AG04449 (cell line): ENCODE measurements at regions not wholly inside any gene's neighbourhood (a gene's known extent, or its start where the extent isn't known, plus 50 kb on each side); places are given as distances from the start of the nearest gene placed in this dataset.

Experiments
- CTCF ChIA-PET: fragments of 350-600 bp; formaldehyde crosslinking; extraction: SDS; loops from one replicate; lab custom pipeline; 2021; ENCODE audit warnings: antibody characterized with exemption; lab: Yijun Ruan, JAX
- POLR2A ChIA-PET: fragments of 400-600, 350-600 bp; formaldehyde crosslinking; extraction: SDS; loops from one replicate; lab custom pipeline; 2020; ENCODE audit warnings: antibody characterized with exemption, inconsistent platforms; lab: Yijun Ruan, JAX
- DNase-seq: peaks from one replicate; pipeline ENCODE4 v3.0.0-alpha.2; 2010; ENCODE audit warnings: low read depth, low spot score
- H3K4me3 ChIP-seq: 2 replicates; pipeline ENCODE4 v1.5.1; 2011; ENCODE audit warnings: low read depth, mild to moderate bottlenecking, control low read depth, low read length
- TF ChIP-seq, protein P1 (sequence below): IDR thresholded peaks from one replicate; pipeline ENCODE4 v1.5.1; 2011; ENCODE audit warnings: mild to moderate bottlenecking, moderate library complexity, low read length, control low read depth, inconsistent platforms; ENCODE audit not compliant: insufficient read depth; ENCODE audit errors: missing control alignments

DNA sequence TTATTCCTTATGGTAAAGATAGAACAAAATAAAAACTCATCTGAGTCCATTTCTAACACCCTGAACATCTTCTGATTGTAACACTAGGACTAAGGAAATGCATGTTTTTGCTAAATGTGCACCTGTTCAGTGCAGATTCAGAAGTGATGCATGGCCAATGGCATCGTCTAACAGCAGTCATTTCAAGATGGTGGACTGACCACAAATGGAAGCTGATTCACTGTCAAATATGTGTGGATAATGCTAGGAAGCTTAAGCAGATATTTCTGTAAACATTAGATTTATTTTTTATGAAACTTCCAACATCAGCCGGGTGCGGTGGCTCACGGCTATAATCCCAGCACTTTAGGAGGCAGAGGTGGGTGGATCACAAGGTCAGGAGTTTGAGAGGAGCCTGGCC lies 394.8 kb downstream of the SAMD5 start:
- ChIA-PET CTCF (no interaction called here), POLR2A (no interaction called here)
- TF ChIP-seq, protein P1, sequence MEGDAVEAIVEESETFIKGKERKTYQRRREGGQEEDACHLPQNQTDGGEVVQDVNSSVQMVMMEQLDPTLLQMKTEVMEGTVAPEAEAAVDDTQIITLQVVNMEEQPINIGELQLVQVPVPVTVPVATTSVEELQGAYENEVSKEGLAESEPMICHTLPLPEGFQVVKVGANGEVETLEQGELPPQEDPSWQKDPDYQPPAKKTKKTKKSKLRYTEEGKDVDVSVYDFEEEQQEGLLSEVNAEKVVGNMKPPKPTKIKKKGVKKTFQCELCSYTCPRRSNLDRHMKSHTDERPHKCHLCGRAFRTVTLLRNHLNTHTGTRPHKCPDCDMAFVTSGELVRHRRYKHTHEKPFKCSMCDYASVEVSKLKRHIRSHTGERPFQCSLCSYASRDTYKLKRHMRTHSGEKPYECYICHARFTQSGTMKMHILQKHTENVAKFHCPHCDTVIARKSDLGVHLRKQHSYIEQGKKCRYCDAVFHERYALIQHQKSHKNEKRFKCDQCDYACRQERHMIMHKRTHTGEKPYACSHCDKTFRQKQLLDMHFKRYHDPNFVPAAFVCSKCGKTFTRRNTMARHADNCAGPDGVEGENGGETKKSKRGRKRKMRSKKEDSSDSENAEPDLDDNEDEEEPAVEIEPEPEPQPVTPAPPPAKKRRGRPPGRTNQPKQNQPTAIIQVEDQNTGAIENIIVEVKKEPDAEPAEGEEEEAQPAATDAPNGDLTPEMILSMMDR, result no peak
- H3K4me3 ChIP-seq, result no peak overlapping the region
- no peak for DNase-seq

DNA sequence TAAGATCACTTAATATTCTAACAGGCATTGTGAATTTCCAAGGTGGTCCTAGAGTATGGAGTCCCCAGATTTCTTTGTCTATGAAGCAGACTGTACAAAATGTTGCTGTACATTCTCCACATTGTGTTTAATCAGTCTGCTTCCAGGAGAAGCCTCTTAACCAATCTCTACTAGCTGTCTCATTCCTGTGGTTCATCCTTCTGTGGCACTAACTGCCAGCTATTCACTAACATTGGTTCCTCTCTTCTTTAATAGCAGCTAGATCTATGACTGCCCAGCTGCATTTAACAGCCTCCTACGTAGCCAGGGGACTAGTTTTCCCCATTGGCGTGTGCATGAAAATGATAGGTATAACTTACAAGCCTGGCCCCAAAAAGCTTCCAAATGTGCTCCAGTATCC lies 395.4 kb downstream of the SAMD5 start:
- TF ChIP-seq, protein P1, result no peak
- no peak overlapping the region for H3K4me3 ChIP-seq
- CTCF ChIA-PET, result no interaction called here
- no peak for DNase-seq
- POLR2A ChIA-PET, result no interaction called here

DNA sequence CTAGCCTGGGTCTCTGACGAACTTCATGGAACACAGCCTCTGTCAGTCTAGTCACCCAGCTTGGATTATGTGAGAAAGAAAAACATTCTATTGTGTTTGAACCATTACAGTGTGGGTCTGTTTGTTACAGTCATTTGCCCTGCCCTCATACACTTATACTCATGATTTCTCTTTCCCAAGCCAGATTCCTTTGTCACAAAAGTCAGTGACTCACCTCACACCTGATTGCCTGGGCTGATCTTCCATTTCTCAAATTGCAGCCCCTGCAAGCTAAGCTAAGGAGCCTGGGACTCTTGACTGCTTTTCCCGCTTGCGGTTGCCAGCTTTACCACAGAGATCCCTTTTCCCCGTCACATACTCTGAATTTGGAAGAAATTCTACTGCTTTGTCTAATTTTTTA lies 395.9 kb downstream of the SAMD5 start:
- no peak for DNase-seq

DNA sequence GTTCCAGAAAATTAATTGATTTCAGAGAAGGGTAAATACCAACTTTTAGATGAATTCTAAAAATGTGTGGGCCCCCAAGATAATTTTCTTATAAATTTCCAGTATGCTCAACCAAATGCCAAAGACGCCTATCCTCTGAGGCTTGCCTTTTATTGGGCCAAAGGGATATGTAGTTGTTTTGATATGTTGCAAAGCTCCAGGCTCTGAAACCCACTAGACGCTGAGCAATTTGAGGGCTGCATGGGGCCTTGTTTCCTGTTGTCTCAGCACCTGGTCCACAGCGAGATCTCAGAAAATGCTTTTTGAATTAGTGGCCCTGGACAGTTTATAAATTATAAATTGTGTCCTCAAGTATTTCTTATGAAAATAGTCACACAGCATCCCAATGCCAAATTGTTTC lies 397.2 kb downstream of the SAMD5 start:
- DNase-seq, result peak; percentile 24
- H3K4me3 ChIP-seq, result no peak overlapping the region
- ChIA-PET POLR2A (no interaction called here), CTCF (no interaction called here)
- TF ChIP-seq, protein P1, result no peak

More for the DNA sequence above, 395.9 kb downstream of the SAMD5 start:
- ChIA-PET CTCF (no interaction called here), POLR2A (no interaction called here)
- TF ChIP-seq, protein P1, result no peak
- H3K4me3 ChIP-seq, result no peak overlapping the region

DNA sequence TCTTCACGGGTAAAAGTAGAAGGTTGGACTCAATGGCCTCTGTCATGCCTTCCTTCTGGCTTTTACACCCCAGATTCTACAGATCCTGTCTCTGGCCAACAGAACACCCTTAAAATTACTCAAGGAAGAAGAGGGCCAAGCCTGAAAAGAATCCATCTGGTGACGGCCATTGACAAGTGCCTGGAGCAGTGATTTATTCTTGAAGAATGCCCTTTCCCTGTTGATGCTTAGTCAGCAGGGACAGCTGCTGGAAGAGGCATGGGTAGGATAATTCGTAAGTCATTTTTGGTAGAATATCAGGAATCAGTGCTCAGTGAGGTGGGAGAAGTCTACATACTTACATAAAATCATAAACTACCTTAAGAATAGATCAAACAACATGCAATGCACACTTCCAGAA lies 397.9 kb downstream of the SAMD5 start:
- TF ChIP-seq, protein P1, result no peak
- CTCF ChIA-PET, result no interaction called here

DNA sequence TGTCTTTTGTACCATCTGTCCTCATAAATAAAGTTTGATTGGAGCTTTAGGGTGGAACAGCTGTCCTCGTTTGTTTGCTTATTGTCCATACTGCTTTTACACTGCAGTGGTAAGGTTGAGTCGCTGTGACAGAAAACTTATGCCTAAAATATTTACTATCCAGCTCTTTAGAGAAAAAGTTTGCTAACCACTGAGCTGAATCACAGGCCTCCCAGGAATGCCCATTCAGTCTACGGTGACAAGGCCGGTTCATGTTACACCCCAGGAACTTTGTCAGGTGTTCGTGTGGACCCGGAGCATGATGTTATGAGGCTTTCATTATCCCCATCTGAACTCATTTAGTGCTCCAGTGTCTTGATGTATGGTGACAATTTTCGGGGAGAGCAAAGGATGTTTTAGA lies 401.1 kb downstream of the SAMD5 start:
- no peak for DNase-seq
- no peak overlapping the region for H3K4me3 ChIP-seq
- TF ChIP-seq, protein P1, result no peak
- ChIA-PET CTCF (no interaction called here), POLR2A (interaction anchor here (0.8 kb wide), 1 partner anchor 14 kb away, joined by 3 read pairs; no protein-coding TSS in a partner anchor)

More for the DNA sequence above, 397.9 kb downstream of the SAMD5 start:
- POLR2A ChIA-PET, result no interaction called here
- H3K4me3 ChIP-seq, result no peak overlapping the region
- DNase-seq, result no peak
